Posterior vena cava (tissue), 2 donors: ENCODE measurements at regions not wholly inside any gene's neighbourhood (a gene's known extent, or its start where the extent isn't known, plus 50 kb on each side); places are given as distances from the start of the nearest gene placed in this dataset.
"Not testable (repeated sequence)": the region's sequence is repeated elsewhere in the genome, so short reads cannot be mapped to it uniquely, and the experiment has no call there.

Experiments used
- DNase-seq: peaks from one replicate; pipeline ENCODE4 v3.0.0-alpha.2; 2020; ENCODE audit warnings: low spot score
- intact Hi-C, 2 donors: fragments of 100-400 bp; cut with DNase I; formaldehyde crosslinking; loops; one replicate each; pipeline versions ENCODE4 v1.14.1 to v1.14.2; 2022 to 2023
- donor health status: DM: yes; HTN: yes; CAD: no.
- donor health status: DM: yes; HTN: yes; CAD: no.

- DNase-seq = no peak
- intact Hi-C loops = no loop called here
Measured at GRCh38 chr4:138510053-138510452, 267.9 kb upstream of the SLC7A11 start.

- no peak for DNase-seq
- intact Hi-C loops = no loop called here
Measured at GRCh38 chr4:138509346-138509745, 267.2 kb upstream of the SLC7A11 start.

- no peak for DNase-seq
- intact Hi-C loops = no loop called here
Measured at GRCh38 chr4:138507522-138507921, 265.4 kb upstream of the SLC7A11 start.

- intact Hi-C loops = no loop called here
- DNase-seq = no peak
Measured at GRCh38 chr4:138501614-138502013, 259.5 kb upstream of the SLC7A11 start.

GRCh38 chr4:138500869-138501268 lies 258.7 kb upstream of the SLC7A11 start:
- no peak for DNase-seq
- intact Hi-C loops = no loop called here

GRCh38 chr4:138499627-138500026 lies 257.5 kb upstream of the SLC7A11 start:
- intact Hi-C loops = no loop called here
- no peak for DNase-seq

- no peak for DNase-seq
- intact Hi-C loops = no loop called here
Measured at GRCh38 chr4:138494931-138495330, 252.8 kb upstream of the SLC7A11 start.

GRCh38 chr4:138494116-138494515 lies 252.0 kb upstream of the SLC7A11 start:
- intact Hi-C loops = no loop called here
- DNase-seq = no peak

GRCh38 chr4:138492176-138492575 lies 250.0 kb upstream of the SLC7A11 start:
- intact Hi-C loops = no loop called here
- no peak for DNase-seq

- intact Hi-C loops = no loop called here
- DNase-seq = no peak
Measured at GRCh38 chr4:138488533-138488932, 246.4 kb upstream of the SLC7A11 start.

GRCh38 chr4:138487670-138488069 lies 245.5 kb upstream of the SLC7A11 start:
- no peak for DNase-seq
- intact Hi-C loops = no loop called here

- intact Hi-C loops = no loop called here
- no peak for DNase-seq
Measured at GRCh38 chr4:138487230-138487629, 245.1 kb upstream of the SLC7A11 start.

- intact Hi-C loops = no loop called here
- DNase-seq = no peak
Measured at GRCh38 chr4:138485498-138485897, 243.3 kb upstream of the SLC7A11 start.

GRCh38 chr4:138475116-138475515 lies 233.0 kb upstream of the SLC7A11 start:
- no peak for DNase-seq
- intact Hi-C loops = no loop called here

GRCh38 chr4:138473339-138473738 lies 231.2 kb upstream of the SLC7A11 start:
- intact Hi-C loops = no loop called here
- DNase-seq = no peak

- intact Hi-C loops = no loop called here
- no peak for DNase-seq
Measured at GRCh38 chr4:138460477-138461414, 218.6 kb upstream of the SLC7A11 start.

- DNase-seq = no peak
- intact Hi-C loops = no loop called here
Measured at GRCh38 chr4:138458751-138459150, 216.6 kb upstream of the SLC7A11 start.

GRCh38 chr4:138456349-138456748 lies 214.2 kb upstream of the SLC7A11 start:
- intact Hi-C loops, DNase-seq: not testable (repeated sequence)

GRCh38 chr4:138455097-138455496 lies 212.9 kb upstream of the SLC7A11 start:
- intact Hi-C loops = no loop called here
- no peak for DNase-seq

- DNase-seq = no peak
- intact Hi-C loops = no loop called here
Measured at GRCh38 chr4:138452826-138453225, 210.7 kb upstream of the SLC7A11 start.

- no peak for DNase-seq
- intact Hi-C loops = no loop called here
Measured at GRCh38 chr4:138451276-138451663, 209.1 kb upstream of the SLC7A11 start.
